ENCODE measurements at regions not wholly inside any gene's neighbourhood (a gene's known extent, or its start where the extent isn't known, plus 50 kb on each side); places are given as distances from the start of the nearest gene placed in this dataset.

DNA sequence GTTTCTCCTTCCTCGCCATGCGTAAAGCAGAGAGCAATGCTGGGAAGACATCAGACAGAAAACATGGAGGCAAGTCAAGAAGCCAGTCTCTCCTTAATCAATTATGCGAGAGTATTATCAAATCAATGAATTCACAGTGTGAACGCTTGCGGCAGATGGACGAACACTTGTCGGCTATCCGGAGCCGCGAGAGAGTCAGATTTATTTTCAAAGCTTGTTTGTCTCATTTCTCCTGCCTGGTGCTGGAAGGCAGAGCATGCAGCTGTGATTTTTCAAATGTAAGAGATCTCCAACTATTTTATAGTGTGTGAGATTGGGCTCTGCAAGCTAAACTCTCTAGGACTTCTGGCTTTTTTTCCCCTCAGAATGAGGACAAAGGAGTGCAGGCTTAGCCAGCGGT is 252.3 kb downstream of the SNX10 start:
- H3K4me3 ChIP-seq (ENCODE audit: low read depth, low read length): no peak overlapping the region
- H3K27me3 ChIP-seq (ENCODE audit: control insufficient read depth, insufficient read depth, low read length): no peaks in the 10 kb centered on the region
- no peaks in the 10 kb centered on the region for H3K36me3 ChIP-seq (ENCODE audit: control insufficient read depth, insufficient read depth, low read length)
- H3K9me3 ChIP-seq (ENCODE audit: control insufficient read depth, low read length): no peaks in the 10 kb centered on the region
- H3K4me2 ChIP-seq (ENCODE audit: low read length): no peak overlapping the region
- H3K9ac ChIP-seq: no peak overlapping the region
- TF ChIP-seq, protein P1, sequence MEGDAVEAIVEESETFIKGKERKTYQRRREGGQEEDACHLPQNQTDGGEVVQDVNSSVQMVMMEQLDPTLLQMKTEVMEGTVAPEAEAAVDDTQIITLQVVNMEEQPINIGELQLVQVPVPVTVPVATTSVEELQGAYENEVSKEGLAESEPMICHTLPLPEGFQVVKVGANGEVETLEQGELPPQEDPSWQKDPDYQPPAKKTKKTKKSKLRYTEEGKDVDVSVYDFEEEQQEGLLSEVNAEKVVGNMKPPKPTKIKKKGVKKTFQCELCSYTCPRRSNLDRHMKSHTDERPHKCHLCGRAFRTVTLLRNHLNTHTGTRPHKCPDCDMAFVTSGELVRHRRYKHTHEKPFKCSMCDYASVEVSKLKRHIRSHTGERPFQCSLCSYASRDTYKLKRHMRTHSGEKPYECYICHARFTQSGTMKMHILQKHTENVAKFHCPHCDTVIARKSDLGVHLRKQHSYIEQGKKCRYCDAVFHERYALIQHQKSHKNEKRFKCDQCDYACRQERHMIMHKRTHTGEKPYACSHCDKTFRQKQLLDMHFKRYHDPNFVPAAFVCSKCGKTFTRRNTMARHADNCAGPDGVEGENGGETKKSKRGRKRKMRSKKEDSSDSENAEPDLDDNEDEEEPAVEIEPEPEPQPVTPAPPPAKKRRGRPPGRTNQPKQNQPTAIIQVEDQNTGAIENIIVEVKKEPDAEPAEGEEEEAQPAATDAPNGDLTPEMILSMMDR (IDR thresholded peaks at IDR 0.05): no peak
- H2AFZ ChIP-seq: no peak overlapping the region
- H3K27ac ChIP-seq: no peak overlapping the region
- H3K4me1 ChIP-seq: no peaks in the 10 kb centered on the region
- H3K79me2 ChIP-seq: no peaks in the 10 kb centered on the region

DNA sequence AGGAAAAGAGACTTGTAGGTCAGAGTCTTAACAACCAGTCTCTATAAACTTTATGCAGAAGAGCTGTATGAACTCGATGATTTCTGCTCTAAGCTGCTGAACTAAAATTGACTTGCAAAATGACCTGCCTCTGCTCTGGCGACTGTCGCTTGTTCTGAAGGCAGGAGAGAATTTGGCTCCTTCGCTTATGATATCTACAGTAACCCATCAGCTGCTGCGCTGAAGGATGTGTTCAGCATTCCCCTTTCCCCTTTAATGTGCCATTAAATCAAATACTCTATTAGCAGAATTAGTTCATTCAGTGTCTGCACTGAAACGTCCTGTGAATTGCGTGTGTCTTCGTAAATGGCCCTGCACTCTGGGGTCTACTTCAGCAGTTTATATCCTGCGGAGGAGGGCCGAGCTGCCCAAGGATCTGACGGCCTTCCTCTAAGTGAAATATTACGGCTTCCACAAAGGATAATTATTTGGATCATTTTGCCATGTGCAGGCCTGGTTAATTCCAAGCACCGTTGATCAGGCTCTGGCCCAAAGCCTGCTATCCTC is 254.9 kb downstream of the SNX10 start:
- no peaks in the 10 kb centered on the region for H3K9me3 ChIP-seq (ENCODE audit: control insufficient read depth, low read length)

DNA sequence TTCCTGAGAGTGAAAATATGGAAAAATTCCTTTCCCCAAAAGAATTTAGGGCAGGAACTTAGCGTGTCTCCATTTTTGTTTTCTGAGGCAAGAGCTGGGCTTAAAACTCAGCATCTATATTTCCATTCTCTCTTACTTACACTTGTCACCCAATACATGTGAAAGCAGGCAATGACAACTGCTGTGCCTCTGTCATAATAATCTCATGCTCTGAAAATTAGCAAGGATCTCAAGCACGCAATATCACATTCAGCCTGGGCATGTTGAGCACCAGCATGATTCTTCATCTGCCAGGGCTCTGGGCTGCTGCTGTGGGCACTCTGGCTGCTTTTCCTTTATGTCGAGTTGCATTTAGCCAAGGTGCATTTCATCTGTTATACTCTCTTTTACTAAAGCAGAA is 255.5 kb downstream of the SNX10 start:
- no peak overlapping the region for H2AFZ ChIP-seq
- TF ChIP-seq, protein P1 (IDR thresholded peaks at IDR 0.05): no peak
- H3K9me3 ChIP-seq (ENCODE audit: control insufficient read depth, low read length): no peaks in the 10 kb centered on the region

More for the DNA sequence above, 254.9 kb downstream of the SNX10 start:
- TF ChIP-seq, protein P1 (IDR thresholded peaks at IDR 0.05): no peak
- Histone ChIP-seq H3K27me3 (ENCODE audit: control insufficient read depth, insufficient read depth, low read length) (no peaks in the 10 kb centered on the region), H3K4me2 (ENCODE audit: low read length) (no peak overlapping the region), H3K36me3 (ENCODE audit: control insufficient read depth, insufficient read depth, low read length) (no peaks in the 10 kb centered on the region), H3K79me2 (no peaks in the 10 kb centered on the region), H3K4me3 (ENCODE audit: low read depth, low read length) (no peak overlapping the region), H3K9ac (no peak overlapping the region), H3K27ac (no peak overlapping the region), H2AFZ (no peak overlapping the region), H3K4me1 (no peaks in the 10 kb centered on the region)

DNA sequence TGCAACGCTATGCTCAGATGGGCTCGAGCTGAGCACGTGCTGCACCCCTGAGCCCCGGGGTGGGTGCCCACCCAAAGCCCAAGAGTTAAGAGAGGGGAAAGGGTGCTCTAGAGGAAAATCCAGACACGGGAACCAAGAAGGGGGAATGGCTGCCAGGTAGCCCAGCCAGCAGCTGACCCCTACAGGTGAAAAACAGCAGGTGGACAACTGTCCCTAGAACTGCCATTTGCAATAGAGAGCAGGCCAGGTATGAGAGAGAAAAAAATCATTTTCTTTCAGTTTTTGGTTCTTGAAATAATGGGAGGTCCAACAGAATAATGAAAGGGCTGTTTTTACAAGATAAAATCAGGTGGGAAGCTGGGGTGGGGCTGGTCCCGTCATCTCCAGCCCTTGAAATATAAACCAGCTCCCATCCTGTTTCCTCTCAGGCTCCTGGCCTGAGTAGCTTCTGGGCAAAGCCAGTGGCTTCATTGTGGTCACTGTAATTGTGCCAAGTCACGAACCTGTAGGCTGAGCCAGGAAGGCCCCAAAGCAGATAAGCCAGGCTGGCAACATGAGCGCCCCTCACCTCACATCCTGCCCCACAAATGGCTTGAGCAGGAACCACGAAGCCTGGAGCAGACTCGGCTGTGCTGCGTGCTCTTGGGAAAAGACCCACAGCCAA is 257.8 kb downstream of the SNX10 start:
- TF ChIP-seq, protein P1 (IDR thresholded peaks at IDR 0.05): no peak
- Histone ChIP-seq H3K79me2 (no peaks in the 10 kb centered on the region), H3K4me1 (no peaks in the 10 kb centered on the region), H3K9me3 (ENCODE audit: control insufficient read depth, low read length) (no peaks in the 10 kb centered on the region), H3K4me2 (ENCODE audit: low read length) (no peak overlapping the region), H3K27me3 (ENCODE audit: control insufficient read depth, insufficient read depth, low read length) (no peaks in the 10 kb centered on the region), H2AFZ (no peak overlapping the region), H3K9ac (no peak overlapping the region), H3K36me3 (ENCODE audit: control insufficient read depth, insufficient read depth, low read length) (no peaks in the 10 kb centered on the region), H3K27ac (no peak overlapping the region), H3K4me3 (ENCODE audit: low read depth, low read length) (no peak overlapping the region)

More for the DNA sequence above, 255.5 kb downstream of the SNX10 start:
- Histone ChIP-seq H3K79me2 (no peaks in the 10 kb centered on the region), H3K36me3 (ENCODE audit: control insufficient read depth, insufficient read depth, low read length) (no peaks in the 10 kb centered on the region), H3K27me3 (ENCODE audit: control insufficient read depth, insufficient read depth, low read length) (no peaks in the 10 kb centered on the region), H3K27ac (no peak overlapping the region), H3K9ac (no peak overlapping the region), H3K4me2 (ENCODE audit: low read length) (no peak overlapping the region), H3K4me1 (no peaks in the 10 kb centered on the region), H3K4me3 (ENCODE audit: low read depth, low read length) (no peak overlapping the region)

- Histone ChIP-seq H3K36me3 (ENCODE audit: control insufficient read depth, insufficient read depth, low read length) (no peaks in the 10 kb centered on the region), H3K4me1 (no peaks in the 10 kb centered on the region), H3K4me2 (ENCODE audit: low read length) (no peak overlapping the region), H2AFZ (no peak overlapping the region), H3K79me2 (no peaks in the 10 kb centered on the region), H3K4me3 (ENCODE audit: low read depth, low read length) (no peak overlapping the region), H3K9ac (no peak overlapping the region), H3K27ac (no peak overlapping the region), H3K27me3 (ENCODE audit: control insufficient read depth, insufficient read depth, low read length) (no peaks in the 10 kb centered on the region), H3K9me3 (ENCODE audit: control insufficient read depth, low read length) (no peaks in the 10 kb centered on the region)
- TF ChIP-seq, protein P1 (IDR thresholded peaks at IDR 0.05): no peak
Measured at GRCh38 chr7:26550492-26550891, 258.8 kb downstream of the SNX10 start.

Measured in parathyroid adenoma (tissue), 2 donors.